Testis (tissue), 2 donors: ENCODE measurements at regions not wholly inside any gene's neighbourhood (a gene's known extent, or its start where the extent isn't known, plus 50 kb on each side); places are given as distances from the start of the nearest gene placed in this dataset.

ENCODE experiments used
- DNase-seq: peaks from one replicate; pipeline ENCODE4 v3.0.0-alpha.2; 2019
- H3K27ac ChIP-seq, 2 donors: fragments of 200-600 bp; sonication (generic); one replicate each; pipeline ENCODE4 v1.5.1; 2019
- H3K27me3 ChIP-seq: fragments of 200-600 bp; sonication (generic); one replicate; pipeline ENCODE4 v1.5.1; 2019
- H3K36me3 ChIP-seq: fragments of 200-600 bp; sonication (generic); one replicate; pipeline ENCODE4 v1.5.1; 2017; ENCODE audit warnings: low read depth; ENCODE audit errors: missing control alignments
- H3K4me1 ChIP-seq: fragments of 200-600 bp; sonication (generic); one replicate; pipeline ENCODE4 v1.5.1; 2019
- H3K4me3 ChIP-seq, 2 donors: fragments of 200-600 bp; sonication (generic); one replicate each; pipeline ENCODE4 v1.5.1; 2017 to 2019
- H3K9me3 ChIP-seq: fragments of 200-600 bp; sonication (generic); one replicate; pipeline ENCODE4 v1.5.1; 2017
- POLR2A ChIP-seq: fragments of 450-650 bp; IDR thresholded peaks from one replicate; pipeline ENCODE4 v1.6.1; 2017; ENCODE audit warnings: antibody characterized with exemption, mild to moderate bottlenecking, moderate library complexity
- WGBS, 2 donors: methylation state at CpG; one replicate each; pipeline ENCODE4 v1.1.5; 2018; 5-methylcytosine and 5-hydroxymethylcytosine counted together
- intact Hi-C: fragments of 100-400 bp; cut with DNase I; formaldehyde crosslinking; loops from one replicate; pipeline ENCODE4 v1.15.1; 2023; ENCODE audit warnings: low total_unique reads
- TF ChIP-seq, protein P1 (sequence below), 3 experiments: fragments of 450-650 bp in 2 of 3; fragments of 200-600 bp in 1 of 3; sonication (generic) in 1 of 3; IDR thresholded peaks; one replicate each; pipeline ENCODE4 v1.5.1; 2016 to 2019; ENCODE audit warnings: antibody characterized with exemption in 3 of 3, mild to moderate bottlenecking in 2 of 3, moderate library complexity in 1 of 3

DNA sequence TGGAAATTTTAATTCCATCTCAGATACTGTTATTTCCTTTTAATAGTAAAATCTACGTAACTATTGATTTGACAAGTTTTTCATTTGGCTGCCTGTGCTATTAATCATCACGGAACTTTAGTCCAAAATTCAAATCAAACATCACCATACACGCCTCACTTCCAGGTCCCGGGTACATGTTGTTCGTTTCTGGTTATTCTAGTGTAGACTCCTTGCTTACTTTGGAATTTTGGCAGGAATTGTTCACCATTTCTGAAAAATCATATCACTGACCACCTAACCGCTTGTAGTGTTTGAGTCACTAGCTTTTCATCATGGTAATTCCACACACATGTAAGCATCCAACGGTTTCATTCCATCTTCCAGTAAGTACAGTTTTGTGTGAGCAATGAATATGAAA lies 98.0 kb upstream of the NHSL1 start:
- no peaks in the 10 kb centered on the region for H3K4me1 ChIP-seq
- TF ChIP-seq POLR2A, result no peak
- TF ChIP-seq, protein P1, sequence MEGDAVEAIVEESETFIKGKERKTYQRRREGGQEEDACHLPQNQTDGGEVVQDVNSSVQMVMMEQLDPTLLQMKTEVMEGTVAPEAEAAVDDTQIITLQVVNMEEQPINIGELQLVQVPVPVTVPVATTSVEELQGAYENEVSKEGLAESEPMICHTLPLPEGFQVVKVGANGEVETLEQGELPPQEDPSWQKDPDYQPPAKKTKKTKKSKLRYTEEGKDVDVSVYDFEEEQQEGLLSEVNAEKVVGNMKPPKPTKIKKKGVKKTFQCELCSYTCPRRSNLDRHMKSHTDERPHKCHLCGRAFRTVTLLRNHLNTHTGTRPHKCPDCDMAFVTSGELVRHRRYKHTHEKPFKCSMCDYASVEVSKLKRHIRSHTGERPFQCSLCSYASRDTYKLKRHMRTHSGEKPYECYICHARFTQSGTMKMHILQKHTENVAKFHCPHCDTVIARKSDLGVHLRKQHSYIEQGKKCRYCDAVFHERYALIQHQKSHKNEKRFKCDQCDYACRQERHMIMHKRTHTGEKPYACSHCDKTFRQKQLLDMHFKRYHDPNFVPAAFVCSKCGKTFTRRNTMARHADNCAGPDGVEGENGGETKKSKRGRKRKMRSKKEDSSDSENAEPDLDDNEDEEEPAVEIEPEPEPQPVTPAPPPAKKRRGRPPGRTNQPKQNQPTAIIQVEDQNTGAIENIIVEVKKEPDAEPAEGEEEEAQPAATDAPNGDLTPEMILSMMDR (IDR thresholded peaks at IDR 0.05), result no peak
- intact Hi-C loops, result no loop called here
- H3K36me3 ChIP-seq, result no peaks in the 10 kb centered on the region
- no peak overlapping the region for H3K27ac ChIP-seq
- no peaks in the 10 kb centered on the region for H3K9me3 ChIP-seq
- H3K4me3 ChIP-seq, result no peak overlapping the region
- H3K27me3 ChIP-seq, result no peaks in the 10 kb centered on the region
- 89 to 93% methylated on average over 7 of the region's 7 CpGs for WGBS, 2 donors
- no peak for DNase-seq

DNA sequence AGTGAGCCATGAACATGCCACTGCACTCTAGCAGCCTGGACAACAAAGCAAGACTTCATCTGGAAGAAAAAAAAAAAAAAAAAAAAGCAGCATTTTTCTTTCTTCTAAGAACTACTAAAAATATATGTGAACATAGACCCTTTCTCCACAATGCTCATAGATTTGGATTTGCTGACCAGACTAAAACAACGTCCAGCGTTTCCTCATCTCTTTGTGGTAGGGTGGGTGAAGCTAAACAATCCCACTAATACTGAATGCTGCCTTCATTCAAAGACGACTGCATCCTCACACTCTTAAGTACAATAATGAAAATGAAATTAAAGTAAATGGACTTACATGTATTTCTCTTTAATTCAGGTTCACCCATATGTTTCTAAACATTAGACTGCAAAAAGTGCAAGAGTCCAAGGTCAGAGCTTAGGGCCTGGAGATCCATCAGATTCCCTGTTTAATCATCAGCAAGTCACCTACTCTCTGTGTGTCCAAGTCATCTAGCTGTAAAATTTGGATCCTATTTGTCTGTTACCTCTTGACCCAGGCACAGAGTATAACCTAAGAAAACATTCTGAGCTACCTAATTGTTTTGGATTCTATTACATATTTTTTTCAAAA lies 99.4 kb upstream of the NHSL1 start:
- Histone ChIP-seq H3K36me3 (no peaks in the 10 kb centered on the region), H3K9me3 (no peaks in the 10 kb centered on the region), H3K27me3 (no peaks in the 10 kb centered on the region), H3K4me3 (no peak overlapping the region), H3K27ac (no peak overlapping the region), H3K4me1 (no peaks in the 10 kb centered on the region)
- intact Hi-C loops, result no loop called here
- no peak for DNase-seq
- TF ChIP-seq, protein P1 (IDR thresholded peaks at IDR 0.05), result no peak
- no peak for TF ChIP-seq POLR2A
- WGBS, 2 donors, result 89 to 91% methylated on average over 3 of the region's 3 CpGs

DNA sequence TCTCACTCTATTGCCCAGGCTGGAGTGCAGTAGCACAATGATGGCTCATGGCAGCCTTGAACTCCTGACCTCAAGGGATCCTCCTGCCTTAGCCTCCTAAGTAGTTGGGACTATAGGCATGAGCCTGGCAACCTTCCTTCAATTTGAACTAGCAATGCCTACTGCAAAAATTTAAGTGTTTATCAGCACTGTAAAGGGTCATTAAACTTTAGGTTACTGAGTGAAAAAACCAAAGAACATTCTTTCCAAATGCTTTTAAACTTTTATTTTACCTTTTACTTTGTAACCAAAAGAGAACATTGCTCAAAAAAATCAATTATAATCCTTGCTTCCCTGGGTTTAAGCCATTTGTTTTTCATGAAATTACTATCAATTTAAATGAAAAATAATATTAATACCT lies 101.0 kb upstream of the NHSL1 start:
- TF ChIP-seq, protein P1 (IDR thresholded peaks at IDR 0.05), result no peak
- TF ChIP-seq POLR2A, result no peak
- no peak for DNase-seq
- intact Hi-C loops, result no loop called here
- no peaks in the 10 kb centered on the region for H3K4me1 ChIP-seq
- no peak overlapping the region for H3K4me3 ChIP-seq
- H3K36me3 ChIP-seq, result no peaks in the 10 kb centered on the region
- H3K27me3 ChIP-seq, result no peaks in the 10 kb centered on the region
- H3K27ac ChIP-seq, result no peak overlapping the region
- no peaks in the 10 kb centered on the region for H3K9me3 ChIP-seq

GRCh38 chr6:138600726-138601125 lies 101.4 kb upstream of the NHSL1 start:
- H3K36me3 ChIP-seq, result no peaks in the 10 kb centered on the region
- intact Hi-C loops, result no loop called here
- TF ChIP-seq POLR2A, result no peak
- TF ChIP-seq, protein P1 (IDR thresholded peaks at IDR 0.05), result no peak
- no peak overlapping the region for H3K27ac ChIP-seq
- no peaks in the 10 kb centered on the region for H3K4me1 ChIP-seq
- no peak for DNase-seq
- no peak overlapping the region for H3K4me3 ChIP-seq
- no peaks in the 10 kb centered on the region for H3K9me3 ChIP-seq
- H3K27me3 ChIP-seq, result no peaks in the 10 kb centered on the region

DNA sequence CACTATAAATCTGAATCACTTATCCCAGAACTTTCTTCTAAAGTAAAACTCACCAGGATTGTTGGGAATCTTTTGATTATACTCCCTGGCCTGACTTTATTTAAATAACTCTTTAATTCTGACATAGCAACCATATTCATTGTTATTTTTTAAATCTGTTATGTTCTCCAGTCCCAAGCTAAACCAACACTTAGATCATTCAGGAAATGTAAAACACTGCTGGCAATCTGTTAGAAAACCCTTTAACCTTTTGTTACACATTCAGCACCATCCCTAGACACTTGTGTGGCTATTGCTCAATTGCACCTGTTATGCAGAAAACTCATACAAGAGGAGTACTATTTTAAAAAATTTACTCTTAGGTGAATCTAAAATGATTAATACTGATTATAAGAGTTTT lies 101.8 kb upstream of the NHSL1 start:
- intact Hi-C loops, result no loop called here
- no peak for DNase-seq

More for the DNA sequence above, 101.8 kb upstream of the NHSL1 start:
- no peaks in the 10 kb centered on the region for H3K4me1 ChIP-seq
- H3K36me3 ChIP-seq, result no peaks in the 10 kb centered on the region
- H3K27me3 ChIP-seq, result no peaks in the 10 kb centered on the region
- no peak overlapping the region for H3K27ac ChIP-seq
- H3K4me3 ChIP-seq, result no peak overlapping the region
- no peaks in the 10 kb centered on the region for H3K9me3 ChIP-seq
- no peak for TF ChIP-seq POLR2A
- TF ChIP-seq, protein P1 (IDR thresholded peaks at IDR 0.05), result no peak
